Astrocyte of the cerebellum (primary cell): ENCODE measurements at regions not wholly inside any gene's neighbourhood (a gene's known extent, or its start where the extent isn't known, plus 50 kb on each side); places are given as distances from the start of the nearest gene placed in this dataset.
A peak's percentile ranks its signal among the peaks of the same experiment; 100 is the strongest.
"Not testable (repeated sequence)": the region's sequence is repeated elsewhere in the genome, so short reads cannot be mapped to it uniquely, and the experiment has no call there.

Experiments used
- DNase-seq: peaks from one replicate; pipeline ENCODE4 v3.0.0-alpha.2; 2011; ENCODE audit warnings: low read depth
- H3K4me3 ChIP-seq: 2 replicates; pipeline ENCODE4 v1.5.1; 2011; ENCODE audit warnings: mild to moderate bottlenecking, low read depth, low read length, moderate library complexity
- in situ Hi-C: cut with HindIII; loops from 2 replicates; pipeline ENCODE4 v1.10.0; 2017; ENCODE audit warnings: low sequenced_read_pairs
- TF ChIP-seq, protein P1 (sequence below): IDR thresholded peaks from 2 replicates; pipeline ENCODE4 v1.5.1; 2012; ENCODE audit warnings: low read length, low read depth, moderate library complexity, mild to moderate bottlenecking; ENCODE audit errors: missing control alignments

DNA sequence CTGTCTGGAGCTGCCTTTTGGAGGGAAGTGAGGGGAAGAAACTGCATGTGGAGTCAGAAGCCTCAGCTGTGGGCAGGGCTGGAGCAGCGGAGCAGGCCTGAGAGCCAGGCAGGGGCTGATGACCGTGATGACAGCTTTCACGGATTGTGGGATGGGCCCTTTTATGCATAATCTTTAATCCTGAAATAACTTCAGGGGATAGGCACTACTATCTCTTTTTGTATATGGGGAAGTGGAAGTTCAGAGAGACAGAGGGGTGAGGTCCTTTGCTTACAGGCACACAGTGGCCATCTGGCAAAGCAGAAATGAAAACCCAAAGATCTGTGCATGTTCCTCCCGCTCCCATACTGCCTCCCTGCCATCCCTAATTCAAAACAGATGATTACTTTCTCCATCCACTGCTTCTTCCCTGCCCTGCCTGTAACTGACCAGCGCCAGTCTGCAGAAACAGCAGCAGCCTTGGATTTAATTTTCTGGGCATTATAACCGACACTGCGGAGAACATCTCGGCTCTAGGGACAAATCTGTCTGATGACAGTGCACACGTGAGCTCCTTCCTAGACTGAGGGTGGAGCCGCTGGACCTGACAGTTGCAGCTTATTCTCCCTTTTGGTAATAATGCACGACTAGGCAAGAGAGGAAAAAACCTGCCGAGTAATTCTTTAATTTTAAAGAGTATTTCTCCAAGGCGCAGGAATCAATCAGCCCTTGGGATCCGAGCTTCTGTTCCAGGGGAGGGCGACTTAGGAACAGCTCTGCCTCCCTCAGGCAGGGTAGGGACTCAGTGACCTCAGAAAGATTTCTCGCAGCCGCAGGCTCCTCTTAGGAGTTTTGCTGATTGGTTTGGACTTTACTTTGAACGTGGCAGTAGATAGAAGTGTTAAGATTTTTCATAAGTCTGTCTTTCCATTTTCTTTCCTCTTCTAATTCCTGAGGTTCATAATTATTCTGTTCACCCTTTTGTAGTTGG is 95.4 kb downstream of the UTP18 start:
- TF ChIP-seq, protein P1, sequence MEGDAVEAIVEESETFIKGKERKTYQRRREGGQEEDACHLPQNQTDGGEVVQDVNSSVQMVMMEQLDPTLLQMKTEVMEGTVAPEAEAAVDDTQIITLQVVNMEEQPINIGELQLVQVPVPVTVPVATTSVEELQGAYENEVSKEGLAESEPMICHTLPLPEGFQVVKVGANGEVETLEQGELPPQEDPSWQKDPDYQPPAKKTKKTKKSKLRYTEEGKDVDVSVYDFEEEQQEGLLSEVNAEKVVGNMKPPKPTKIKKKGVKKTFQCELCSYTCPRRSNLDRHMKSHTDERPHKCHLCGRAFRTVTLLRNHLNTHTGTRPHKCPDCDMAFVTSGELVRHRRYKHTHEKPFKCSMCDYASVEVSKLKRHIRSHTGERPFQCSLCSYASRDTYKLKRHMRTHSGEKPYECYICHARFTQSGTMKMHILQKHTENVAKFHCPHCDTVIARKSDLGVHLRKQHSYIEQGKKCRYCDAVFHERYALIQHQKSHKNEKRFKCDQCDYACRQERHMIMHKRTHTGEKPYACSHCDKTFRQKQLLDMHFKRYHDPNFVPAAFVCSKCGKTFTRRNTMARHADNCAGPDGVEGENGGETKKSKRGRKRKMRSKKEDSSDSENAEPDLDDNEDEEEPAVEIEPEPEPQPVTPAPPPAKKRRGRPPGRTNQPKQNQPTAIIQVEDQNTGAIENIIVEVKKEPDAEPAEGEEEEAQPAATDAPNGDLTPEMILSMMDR = no peak
- DNase-seq = no peak

DNA sequence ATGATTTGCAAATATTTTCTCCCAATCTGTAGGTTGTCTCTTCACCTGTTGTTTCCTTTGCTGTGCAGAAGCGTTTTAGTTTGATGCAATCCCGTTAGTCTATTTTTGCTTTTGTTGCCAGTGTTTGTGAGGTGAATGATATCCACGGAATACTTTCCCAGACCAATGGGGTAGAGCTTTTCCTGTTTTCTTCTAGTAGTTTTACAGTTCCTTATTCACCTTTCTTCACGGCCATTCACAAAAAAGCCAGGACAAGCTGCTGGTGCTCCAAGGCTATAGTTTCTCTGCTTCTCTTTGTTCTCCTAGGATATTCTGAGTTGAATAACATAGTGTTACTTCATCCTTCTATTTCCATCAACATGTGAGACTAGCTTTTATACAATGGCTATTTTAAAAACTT is 98.7 kb downstream of the UTP18 start:
- in situ Hi-C loops = no loop called here
- no peak overlapping the region for H3K4me3 ChIP-seq
- TF ChIP-seq, protein P1 = no peak
- no peak for DNase-seq

More for the DNA sequence above, 95.4 kb downstream of the UTP18 start:
- H3K4me3 ChIP-seq = no peak overlapping the region
- in situ Hi-C loops = no loop called here

DNA sequence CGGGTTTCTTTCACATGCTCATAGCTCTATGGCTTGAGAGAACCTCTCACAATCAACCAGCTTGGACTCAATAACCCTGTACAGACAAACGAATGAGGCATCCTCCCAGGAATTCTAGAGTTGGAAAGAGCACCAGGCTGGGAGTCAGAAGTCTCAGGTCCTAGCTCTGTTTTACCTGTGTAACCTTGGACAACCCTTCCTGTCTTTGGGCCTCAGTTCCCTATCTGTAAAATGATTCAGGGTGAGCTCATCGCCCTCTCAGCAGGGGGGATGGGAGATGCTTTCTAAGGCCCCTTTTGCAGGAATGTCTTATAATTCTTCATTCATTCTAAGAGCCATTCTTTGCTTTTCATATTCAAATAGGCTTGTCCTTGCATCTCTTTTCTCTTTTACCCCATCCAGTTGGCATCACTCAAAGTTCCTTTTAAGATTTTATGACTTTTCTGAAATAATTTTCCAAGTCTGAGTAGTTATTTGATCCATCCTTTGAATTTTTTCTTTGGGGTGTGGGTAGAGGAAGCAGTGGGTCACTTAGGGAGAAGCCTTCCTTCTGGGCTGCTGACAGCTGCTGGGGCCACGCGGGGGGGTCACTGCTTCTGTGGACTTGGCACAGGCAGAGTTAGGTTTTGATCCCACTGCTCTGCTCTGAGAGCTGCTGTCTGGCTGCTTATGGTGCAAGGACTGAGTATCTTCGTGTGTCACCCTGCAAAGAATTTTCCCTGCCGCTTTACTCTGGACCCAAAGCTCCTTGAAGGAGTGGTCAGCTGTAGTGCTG is 102.7 kb downstream of the UTP18 start:
- no peak overlapping the region for H3K4me3 ChIP-seq
- TF ChIP-seq, protein P1 = no peak
- no peak for DNase-seq
- in situ Hi-C loops = no loop called here

DNA sequence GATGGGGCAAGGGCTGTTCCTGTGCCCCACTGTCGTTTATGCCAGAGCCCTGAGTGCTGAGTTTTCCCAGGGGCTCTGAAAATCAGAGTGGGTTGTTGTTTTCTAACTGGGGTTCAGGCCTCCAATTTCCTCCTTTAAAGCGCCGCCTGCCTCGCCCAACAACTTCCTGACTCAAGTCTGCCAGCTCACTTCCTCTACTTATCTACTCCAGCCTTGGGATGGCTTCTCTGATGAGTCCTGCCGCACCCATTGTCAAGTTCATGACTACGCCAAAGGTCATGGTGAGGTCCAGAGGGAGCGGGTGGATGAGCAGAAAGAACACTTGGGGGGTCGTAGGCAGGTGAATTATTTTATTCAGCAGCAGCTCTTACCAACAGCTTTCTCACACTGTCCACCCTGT is 104.7 kb downstream of the UTP18 start:
- TF ChIP-seq, protein P1 = no peak
- in situ Hi-C loops = no loop called here
- H3K4me3 ChIP-seq = no peak overlapping the region
- DNase-seq = no peak

DNA sequence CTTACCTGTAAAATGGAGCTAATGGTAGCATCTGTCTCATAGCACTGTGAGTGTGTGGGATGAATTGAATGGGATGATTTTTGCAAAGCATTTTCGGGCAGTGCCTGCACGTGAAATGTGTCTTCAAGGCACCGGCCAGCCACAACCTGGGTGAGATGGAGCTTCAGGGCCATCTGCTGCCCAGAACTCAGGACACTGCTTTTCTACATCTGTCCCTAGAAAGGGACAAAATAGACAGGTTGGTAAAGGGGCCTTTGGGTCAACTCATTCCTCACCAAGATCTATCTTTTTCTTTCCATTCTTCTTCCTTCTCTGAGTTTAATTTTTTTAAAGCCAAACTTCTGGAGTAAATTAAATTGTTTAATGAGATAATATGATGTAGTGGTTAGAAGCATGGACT is 106.5 kb downstream of the UTP18 start:
- H3K4me3 ChIP-seq = no peak overlapping the region
- DNase-seq = no peak
- in situ Hi-C loops = no loop called here
- TF ChIP-seq, protein P1 = no peak

DNA sequence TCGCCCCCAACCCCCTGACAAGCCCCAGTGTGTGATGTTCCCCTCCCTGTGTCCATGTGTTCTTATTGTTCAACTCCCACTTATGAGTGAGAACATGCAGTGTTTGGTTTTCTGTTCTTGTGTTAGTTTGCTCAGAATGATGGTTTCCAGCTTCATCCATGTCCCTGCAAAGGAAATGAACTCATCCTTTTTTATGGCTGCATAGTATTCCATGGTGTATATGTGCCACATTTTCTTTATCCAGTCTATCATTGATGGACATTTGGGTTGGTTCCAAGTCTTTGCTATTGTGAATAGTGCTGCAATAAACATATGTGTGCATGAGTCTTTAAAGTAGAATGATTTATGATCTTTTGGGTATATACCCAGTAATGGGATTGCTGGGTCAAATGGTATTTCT is 107.5 kb downstream of the UTP18 start:
- DNase-seq, H3K4me3 ChIP-seq, in situ Hi-C loops: not testable (repeated sequence)

DNA sequence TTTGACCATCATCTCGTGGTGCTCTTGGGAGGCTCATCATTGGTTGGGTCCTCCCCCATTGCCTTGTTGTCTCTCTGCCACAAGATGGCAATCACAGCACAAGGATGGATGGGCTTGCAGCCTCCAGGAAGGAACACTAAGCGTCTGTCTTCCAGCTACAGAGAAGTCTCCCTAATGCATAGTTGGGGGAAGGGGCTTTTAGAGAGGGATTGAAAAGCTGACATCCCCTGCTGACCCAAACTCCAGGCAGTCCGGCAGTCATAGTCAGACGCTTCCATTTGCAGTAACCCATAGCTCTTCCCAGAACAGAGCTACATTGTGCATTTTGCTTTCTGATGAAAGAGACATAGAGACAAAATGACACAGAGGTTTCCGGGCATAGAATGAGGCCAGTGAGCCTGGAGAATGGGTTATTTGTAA is 111.4 kb downstream of the UTP18 start:
- in situ Hi-C loops = no loop called here
- TF ChIP-seq, protein P1 = peak; percentile 83
- DNase-seq = peak; percentile 37
- H3K4me3 ChIP-seq = no peak overlapping the region
